A673 (cell line): ENCODE measurements at regions not wholly inside any gene's neighbourhood (a gene's known extent, or its start where the extent isn't known, plus 50 kb on each side); places are given as distances from the start of the nearest gene placed in this dataset.

ENCODE experiments used
- BruUV-seq: library from RNA; stranded (reverse); fragments of 400-500 nt; replicated peaks from 2 replicates; lab custom pipeline; 2021; lab: Mats Ljungman, UMichigan
- CTCF ChIA-PET: fragments of 300-600 bp; sonication (Branson Sonifier 250); formaldehyde crosslinking; loops from one replicate; lab custom pipeline; 2022; ENCODE audit warnings: antibody characterized with exemption; lab: Charles Lee
- POLR2A ChIA-PET: fragments of 300-600 bp; sonication (Branson Sonifier 250); formaldehyde crosslinking; loops from one replicate; lab custom pipeline; 2022; ENCODE audit warnings: antibody characterized with exemption; ENCODE audit not compliant: low non-redundant PET; lab: Charles Lee
- DNase-seq: peaks from one replicate; pipeline ENCODE4 v3.0.0-alpha.2; 2015; ENCODE audit warnings: low spot score
- H3K27ac ChIP-seq: fragments of 200-600 bp; sonication (generic); 2 replicates; pipeline ENCODE4 v1.5.1; 2016; ENCODE audit warnings: mixed run types, low read depth, mild to moderate bottlenecking, mixed read lengths, antibody characterized with exemption, low read length; ENCODE audit not compliant: poor library complexity, severe bottlenecking
- H3K27me3 ChIP-seq: fragments of 200-600 bp; sonication (generic); replicated peaks from 2 replicates; pipeline ENCODE4 v1.6.1; 2017; ENCODE audit warnings: mixed run types, low read depth, mild to moderate bottlenecking, mixed read lengths, antibody characterized with exemption, low read length; ENCODE audit not compliant: insufficient read depth, poor library complexity
- H3K36me3 ChIP-seq: fragments of 200-600 bp; sonication (generic); 2 replicates; pipeline ENCODE4 v1.6.1; 2016; ENCODE audit warnings: mixed run types, mild to moderate bottlenecking, mixed read lengths, antibody characterized with exemption, low read length; ENCODE audit not compliant: insufficient read depth, poor library complexity, severe bottlenecking
- H3K4me1 ChIP-seq: fragments of 200-600 bp; sonication (generic); 2 replicates; pipeline ENCODE4 v1.6.1; 2017; ENCODE audit warnings: mixed run types, mild to moderate bottlenecking, mixed read lengths, antibody characterized with exemption, low read length; ENCODE audit not compliant: insufficient read depth, poor library complexity, severe bottlenecking
- H3K4me3 ChIP-seq: fragments of 200-600 bp; sonication (generic); 2 replicates; pipeline ENCODE4 v1.5.1; 2016; ENCODE audit warnings: low read depth, mixed run types, mild to moderate bottlenecking, mixed read lengths, low read length; ENCODE audit not compliant: poor library complexity, severe bottlenecking
- H3K9me3 ChIP-seq: fragments of 200-600 bp; sonication (generic); 2 replicates; pipeline ENCODE4 v1.6.1; 2016; ENCODE audit warnings: mixed run types, low read depth, mild to moderate bottlenecking, mixed read lengths, antibody characterized with exemption, low read length; ENCODE audit not compliant: poor library complexity, severe bottlenecking
- CTCF ChIP-seq: fragments of 300-800, 200-600 bp; sonication (generic); conservative IDR thresholded peaks from 2 replicates; pipeline ENCODE4 v1.5.1; 2017; ENCODE audit warnings: low read depth, mild to moderate bottlenecking, antibody characterized with exemption, low read length, moderate library complexity, mixed read lengths
- EZH2 ChIP-seq: fragments of 200-600 bp; sonication (generic); IDR thresholded peaks from 2 replicates; pipeline ENCODE4 v1.6.1; 2017; ENCODE audit warnings: borderline replicate concordance, low read depth, mild to moderate bottlenecking, mixed read lengths, antibody characterized with exemption, low read length; ENCODE audit not compliant: poor library complexity, severe bottlenecking
- intact Hi-C: fragments of 100-400 bp; cut with micrococcal nuclease; formaldehyde crosslinking; loops from one replicate; pipeline ENCODE4 v1.10.0; 2022; ENCODE audit not compliant: unreplicated experiment

- Histone ChIP-seq H3K27ac (no peak overlapping the region), H3K27me3 (no peaks in the 10 kb centered on the region), H3K36me3 (no peaks in the 10 kb centered on the region), H3K4me3 (no peak overlapping the region), H3K9me3 (no peaks in the 10 kb centered on the region), H3K4me1 (no peaks in the 10 kb centered on the region)
- no peak for TF ChIP-seq EZH2
- TF ChIP-seq CTCF, result no peak
- ChIA-PET POLR2A (no interaction called here), CTCF (no interaction called here)
- no peak for DNase-seq
- intact Hi-C loops, result no loop called here
- BruUV-seq, result no TSS peak
Observed at GRCh38 chr6:154598399-154598798, 87.9 kb upstream of the CNKSR3 start.

- no peak for TF ChIP-seq CTCF
- no peak for TF ChIP-seq EZH2
- CTCF ChIA-PET, result no interaction called here
- Histone ChIP-seq H3K36me3 (no peaks in the 10 kb centered on the region), H3K27ac (no peak overlapping the region), H3K4me1 (no peaks in the 10 kb centered on the region), H3K4me3 (no peak overlapping the region), H3K9me3 (no peaks in the 10 kb centered on the region), H3K27me3 (no peaks in the 10 kb centered on the region)
- POLR2A ChIA-PET, result no interaction called here
- no TSS peak for BruUV-seq
- no peak for DNase-seq
- intact Hi-C loops, result no loop called here
Observed at GRCh38 chr6:154602296-154602695, 91.8 kb upstream of the CNKSR3 start.

- no peaks in the 10 kb centered on the region for H3K36me3 ChIP-seq
- TF ChIP-seq EZH2 (no peak), CTCF (no peak)
- ChIA-PET CTCF (no interaction called here), POLR2A (no interaction called here)
- no peak overlapping the region for H3K27ac ChIP-seq
- H3K9me3 ChIP-seq, result no peaks in the 10 kb centered on the region
- no peaks in the 10 kb centered on the region for H3K4me1 ChIP-seq
- intact Hi-C loops, result no loop called here
- no peaks in the 10 kb centered on the region for H3K27me3 ChIP-seq
- no peak overlapping the region for H3K4me3 ChIP-seq
- no TSS peak for BruUV-seq
- DNase-seq, result no peak
Observed at GRCh38 chr6:154602708-154603107, 92.2 kb upstream of the CNKSR3 start.
